ENCODE measurements at regions not wholly inside any gene's neighbourhood (a gene's known extent, or its start where the extent isn't known, plus 50 kb on each side); places are given as distances from the start of the nearest gene placed in this dataset.

- Mint-ChIP-seq H3K36me3 (ENCODE audit: low read depth) (no peaks in the 10 kb centered on the region), H3K4me3 (ENCODE audit: unreplicated experiment) (no peak overlapping the region), H3K27ac (ENCODE audit: unreplicated experiment) (no peak overlapping the region), H3K27me3 (ENCODE audit: low read depth) (peaks cover 25% of the 10 kb centered on the region), H3K9me3 (ENCODE audit: low read depth) (no peaks in the 10 kb centered on the region), H3K4me1 (ENCODE audit: low read depth) (no peaks in the 10 kb centered on the region)
- no peak for DNase-seq (ENCODE audit: low spot score)
- no peak for TF ChIP-seq CTCF (IDR thresholded peaks at IDR 0.05)
These were observed 106.3 kb upstream of the GJB5 start for GRCh38 chr1:34648501-34648900.

GRCh38 chr1:34650090-34650489 is 104.8 kb upstream of the GJB5 start:
- peaks cover 17% of the 10 kb centered on the region for H3K27me3 Mint-ChIP-seq (ENCODE audit: low read depth)

GRCh38 chr1:34650800-34651199 is 104.0 kb upstream of the GJB5 start:
- DNase-seq (ENCODE audit: low spot score): no peak
- TF ChIP-seq CTCF (IDR thresholded peaks at IDR 0.05): no peak
- Mint-ChIP-seq H3K36me3 (ENCODE audit: low read depth) (no peaks in the 10 kb centered on the region), H3K27ac (ENCODE audit: unreplicated experiment) (no peak overlapping the region), H3K4me1 (ENCODE audit: low read depth) (no peaks in the 10 kb centered on the region), H3K9me3 (ENCODE audit: low read depth) (no peaks in the 10 kb centered on the region), H3K27me3 (ENCODE audit: low read depth) (peaks cover 18% of the 10 kb centered on the region), H3K4me3 (ENCODE audit: unreplicated experiment) (no peak overlapping the region)

More at GRCh38 chr1:34650090-34650489, 104.8 kb upstream of the GJB5 start:
- TF ChIP-seq CTCF (IDR thresholded peaks at IDR 0.05): no peak
- Mint-ChIP-seq H3K36me3 (ENCODE audit: low read depth) (no peaks in the 10 kb centered on the region), H3K9me3 (ENCODE audit: low read depth) (no peaks in the 10 kb centered on the region), H3K4me3 (ENCODE audit: unreplicated experiment) (no peak overlapping the region), H3K4me1 (ENCODE audit: low read depth) (no peaks in the 10 kb centered on the region), H3K27ac (ENCODE audit: unreplicated experiment) (no peak overlapping the region)
- no peak for DNase-seq (ENCODE audit: low spot score)

GRCh38 chr1:34653110-34653509 is 101.7 kb upstream of the GJB5 start:
- TF ChIP-seq CTCF (IDR thresholded peaks at IDR 0.05): no peak
- Mint-ChIP-seq H3K27me3 (ENCODE audit: low read depth) (peaks cover 14% of the 10 kb centered on the region), H3K4me1 (ENCODE audit: low read depth) (no peaks in the 10 kb centered on the region), H3K36me3 (ENCODE audit: low read depth) (no peaks in the 10 kb centered on the region), H3K27ac (ENCODE audit: unreplicated experiment) (no peak overlapping the region), H3K4me3 (ENCODE audit: unreplicated experiment) (no peak overlapping the region), H3K9me3 (ENCODE audit: low read depth) (no peaks in the 10 kb centered on the region)
- no peak for DNase-seq (ENCODE audit: low spot score)

GRCh38 chr1:34655206-34655874 is 99.5 kb upstream of the GJB5 start:
- H3K4me1 Mint-ChIP-seq (ENCODE audit: low read depth): no peaks in the 10 kb centered on the region
- no peak for DNase-seq (ENCODE audit: low spot score)
- H3K36me3 Mint-ChIP-seq (ENCODE audit: low read depth): no peaks in the 10 kb centered on the region
- H3K9me3 Mint-ChIP-seq (ENCODE audit: low read depth): no peaks in the 10 kb centered on the region
- H3K27ac Mint-ChIP-seq (ENCODE audit: unreplicated experiment): no peak overlapping the region
- H3K4me3 Mint-ChIP-seq (ENCODE audit: unreplicated experiment): no peak overlapping the region
- TF ChIP-seq CTCF (IDR thresholded peaks at IDR 0.05): no peak
- peaks cover 13% of the 10 kb centered on the region for H3K27me3 Mint-ChIP-seq (ENCODE audit: low read depth)
